Germinal center (tissue), 1 donor: ENCODE measurements at regions not wholly inside any gene's neighbourhood (a gene's known extent, or its start where the extent isn't known, plus 50 kb on each side); places are given as distances from the start of the nearest gene placed in this dataset.

Experiments used
- DNase-seq: peaks from one replicate; pipeline ENCODE4 v3.0.0; 2012; ENCODE audit warnings: mixed read lengths, low spot score

DNA sequence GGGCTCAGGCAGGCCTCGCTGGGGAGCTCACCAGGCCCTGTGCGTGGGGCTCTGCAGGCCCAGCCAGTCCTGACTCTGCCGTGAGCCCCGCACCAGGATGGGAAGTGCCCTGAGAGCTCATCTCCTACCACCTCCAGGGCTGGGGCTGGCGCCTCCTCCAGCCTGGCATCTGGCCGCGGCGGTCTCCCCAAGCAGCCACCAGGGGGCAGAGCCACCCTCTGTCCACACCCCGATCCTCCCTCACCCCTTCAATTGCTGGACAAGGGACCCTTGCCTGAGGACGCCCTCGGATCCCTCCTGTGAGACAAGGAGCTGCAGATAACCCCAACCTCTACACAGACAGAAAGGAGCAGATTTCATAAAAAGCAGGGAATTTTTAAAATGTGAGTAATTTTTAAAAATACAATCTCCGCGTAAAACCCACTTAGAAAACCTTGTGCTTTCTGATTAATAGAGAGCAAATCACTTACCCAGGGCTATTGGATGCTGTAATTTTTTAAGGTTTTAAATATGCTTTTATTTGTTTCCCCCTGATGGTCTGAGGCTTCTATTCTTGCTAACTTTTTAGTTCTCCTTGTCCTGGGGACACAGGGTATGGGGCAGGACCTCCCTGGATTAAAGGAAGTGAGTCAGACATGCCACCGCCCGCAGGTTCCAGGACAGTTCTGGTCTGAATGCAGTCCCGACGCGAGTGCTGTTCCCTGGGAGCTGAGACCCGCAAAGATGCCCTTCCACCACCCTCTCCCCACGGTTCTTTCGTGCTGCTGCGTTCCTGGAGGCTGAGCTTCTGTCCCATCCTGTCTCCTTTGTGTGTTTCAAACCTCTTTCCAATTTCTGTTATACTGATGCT is 52.3 kb upstream of the CHRNA7 start:
- DNase-seq, result peak; percentile 38
